GM19395 (cell line): ENCODE measurements at regions not wholly inside any gene's neighbourhood (a gene's known extent, or its start where the extent isn't known, plus 50 kb on each side); places are given as distances from the start of the nearest gene placed in this dataset.

ENCODE experiments used
- ATAC-seq: cut with Tn5 transposase; IDR thresholded peaks from one replicate; pipeline ENCODE4 v1.9.1; 2021; ENCODE audit warnings: mild to moderate bottlenecking, moderate library complexity; ENCODE audit not compliant: unreplicated experiment

GRCh38 chr11:28526406-28526751 lies 418.2 kb downstream of the METTL15 start:
- ATAC-seq, result no peak

GRCh38 chr11:28525636-28526405 lies 417.6 kb downstream of the METTL15 start:
- no peak for ATAC-seq

- ATAC-seq, result no peak
Measured at GRCh38 chr11:28524098-28524497, 415.9 kb downstream of the METTL15 start.

GRCh38 chr11:28521075-28521474 lies 412.9 kb downstream of the METTL15 start:
- no peak for ATAC-seq

GRCh38 chr11:28520291-28520690 lies 412.1 kb downstream of the METTL15 start:
- no peak for ATAC-seq

GRCh38 chr11:28518825-28519224 lies 410.6 kb downstream of the METTL15 start:
- no peak for ATAC-seq

GRCh38 chr11:28517621-28518020 lies 409.4 kb downstream of the METTL15 start:
- no peak for ATAC-seq

GRCh38 chr11:28514391-28514790 lies 406.2 kb downstream of the METTL15 start:
- ATAC-seq, result no peak

- ATAC-seq, result no peak
Measured at GRCh38 chr11:28512143-28512756, 404.1 kb downstream of the METTL15 start.

GRCh38 chr11:28505232-28505631 lies 397.0 kb downstream of the METTL15 start:
- ATAC-seq, result no peak

- ATAC-seq, result no peak
Measured at GRCh38 chr11:28504555-28505110, 396.4 kb downstream of the METTL15 start.

- ATAC-seq, result no peak
Measured at GRCh38 chr11:28495333-28495732, 387.1 kb downstream of the METTL15 start.

- ATAC-seq, result no peak
Measured at GRCh38 chr11:28491431-28491830, 383.2 kb downstream of the METTL15 start.

- ATAC-seq, result no peak
Measured at GRCh38 chr11:28490773-28491382, 382.7 kb downstream of the METTL15 start.

GRCh38 chr11:28488336-28488735 lies 380.1 kb downstream of the METTL15 start:
- no peak for ATAC-seq

GRCh38 chr11:28483072-28483867 lies 375.1 kb downstream of the METTL15 start:
- no peak for ATAC-seq

GRCh38 chr11:28482666-28483065 lies 374.5 kb downstream of the METTL15 start:
- ATAC-seq, result no peak

- ATAC-seq, result no peak
Measured at GRCh38 chr11:28481616-28482480, 373.7 kb downstream of the METTL15 start.

GRCh38 chr11:28480406-28480805 lies 372.2 kb downstream of the METTL15 start:
- ATAC-seq, result no peak

- ATAC-seq, result no peak
Measured at GRCh38 chr11:28476864-28477263, 368.7 kb downstream of the METTL15 start.
